ENCODE measurements at regions not wholly inside any gene's neighbourhood (a gene's known extent, or its start where the extent isn't known, plus 50 kb on each side); places are given as distances from the start of the nearest gene placed in this dataset.

GRCh38 chr18:72692086-72692485 is 147.9 kb upstream of the CBLN2 start:
- Mint-ChIP-seq H3K36me3 (no peaks in the 10 kb centered on the region), H3K9me3 (no peaks in the 10 kb centered on the region), H3K27ac (no peak overlapping the region), H3K4me3 (no peak overlapping the region), H3K27me3 (no peaks in the 10 kb centered on the region), H3K4me1 (no peaks in the 10 kb centered on the region)
- no peak for DNase-seq
- POLR2A ChIA-PET: no interaction called here
- ATAC-seq (ENCODE audit: low read depth): no peak

- Mint-ChIP-seq H3K36me3 (no peaks in the 10 kb centered on the region), H3K4me3 (no peak overlapping the region), H3K27ac (no peak overlapping the region), H3K4me1 (no peaks in the 10 kb centered on the region), H3K27me3 (no peaks in the 10 kb centered on the region), H3K9me3 (no peaks in the 10 kb centered on the region)
- DNase-seq: no peak
- ATAC-seq (ENCODE audit: low read depth): no peak
- POLR2A ChIA-PET: no interaction called here
These were observed 143.6 kb upstream of the CBLN2 start for GRCh38 chr18:72687736-72688135.

DNA sequence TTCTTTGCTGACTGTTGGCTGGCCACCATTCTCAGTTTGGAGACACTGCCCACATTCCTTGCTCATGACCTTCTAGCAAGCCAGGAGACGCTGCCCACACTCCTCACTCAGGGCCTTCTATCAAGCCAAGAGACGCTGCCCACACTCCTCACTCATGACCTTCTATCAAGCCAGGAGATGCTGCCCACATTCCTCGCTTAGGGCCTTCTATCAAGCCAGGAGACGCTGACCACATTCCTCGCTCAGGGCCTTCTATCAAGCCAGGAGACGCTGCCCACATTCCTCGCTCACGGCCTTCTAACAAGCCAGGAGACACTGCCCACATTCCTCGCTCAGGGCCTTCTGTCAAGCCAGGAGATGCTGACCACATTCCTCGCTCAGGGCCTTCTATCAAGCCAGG is 131.3 kb upstream of the CBLN2 start:
- no peak overlapping the region for H3K4me3 Mint-ChIP-seq
- H3K27ac Mint-ChIP-seq: no peak overlapping the region
- H3K36me3 Mint-ChIP-seq: no peaks in the 10 kb centered on the region
- peaks cover 2% of the 10 kb centered on the region for H3K27me3 Mint-ChIP-seq
- POLR2A ChIA-PET: no interaction called here
- DNase-seq: no peak
- H3K9me3 Mint-ChIP-seq: no peaks in the 10 kb centered on the region
- no peak for ATAC-seq (ENCODE audit: low read depth)
- H3K4me1 Mint-ChIP-seq: no peaks in the 10 kb centered on the region

DNA sequence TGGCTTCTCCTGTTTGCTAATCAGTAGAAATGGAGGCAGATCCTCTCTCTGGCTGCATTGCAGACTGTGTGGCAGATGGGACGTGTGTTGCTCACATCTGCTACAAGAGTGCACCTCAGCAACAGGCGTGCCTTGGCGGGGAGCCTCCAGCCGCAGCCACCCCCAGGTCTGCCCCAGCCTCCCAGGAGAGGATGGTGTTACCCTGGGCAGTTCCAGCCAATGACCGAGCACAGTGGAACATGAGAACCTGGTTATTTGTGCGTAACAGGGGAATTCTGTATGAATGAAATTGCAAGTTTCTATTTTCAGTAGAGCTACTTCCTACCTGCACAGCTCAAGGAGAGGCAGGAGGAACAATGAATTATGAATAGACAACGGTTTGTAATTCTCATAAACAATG is 130.6 kb upstream of the CBLN2 start:
- Mint-ChIP-seq H3K4me3 (no peak overlapping the region), H3K36me3 (no peaks in the 10 kb centered on the region), H3K27ac (no peak overlapping the region), H3K9me3 (no peaks in the 10 kb centered on the region), H3K4me1 (no peaks in the 10 kb centered on the region), H3K27me3 (peaks cover 2% of the 10 kb centered on the region)
- POLR2A ChIA-PET: no interaction called here
- DNase-seq (no peak), ATAC-seq (ENCODE audit: low read depth) (no peak)

DNA sequence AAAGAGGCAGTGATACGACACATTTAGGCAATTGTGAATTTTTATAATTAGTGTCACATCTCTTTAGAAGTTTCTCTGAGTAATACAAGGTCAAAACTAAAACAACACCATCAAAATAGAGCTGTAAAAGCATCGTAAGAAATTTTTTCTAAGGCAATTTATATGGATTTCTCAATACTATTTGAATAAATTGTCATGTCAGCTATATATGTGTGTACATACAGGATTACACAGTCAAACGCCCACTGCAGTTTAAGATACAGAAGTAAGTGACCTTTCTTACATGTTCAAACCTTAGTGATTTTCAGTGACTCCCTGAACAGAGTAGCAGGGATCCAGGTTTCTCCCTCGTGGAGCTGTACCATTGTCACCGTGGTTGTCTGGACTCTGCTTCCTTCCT is 129.1 kb upstream of the CBLN2 start:
- Mint-ChIP-seq H3K4me3 (no peak overlapping the region), H3K27ac (no peak overlapping the region), H3K4me1 (no peaks in the 10 kb centered on the region), H3K36me3 (no peaks in the 10 kb centered on the region), H3K27me3 (peaks cover 2% of the 10 kb centered on the region), H3K9me3 (no peaks in the 10 kb centered on the region)
- no peak for DNase-seq
- no peak for ATAC-seq (ENCODE audit: low read depth)
- POLR2A ChIA-PET: no interaction called here

GRCh38 chr18:72672364-72673184 is 128.4 kb upstream of the CBLN2 start:
- no peaks in the 10 kb centered on the region for H3K4me1 Mint-ChIP-seq
- no peak overlapping the region for H3K4me3 Mint-ChIP-seq
- H3K27ac Mint-ChIP-seq: no peak overlapping the region
- POLR2A ChIA-PET: no interaction called here
- peaks cover 2% of the 10 kb centered on the region for H3K27me3 Mint-ChIP-seq
- no peaks in the 10 kb centered on the region for H3K9me3 Mint-ChIP-seq
- DNase-seq: no peak
- no peak for ATAC-seq (ENCODE audit: low read depth)
- H3K36me3 Mint-ChIP-seq: no peaks in the 10 kb centered on the region

GRCh38 chr18:72667932-72668331 is 123.8 kb upstream of the CBLN2 start:
- no peaks in the 10 kb centered on the region for H3K4me1 Mint-ChIP-seq
- H3K27ac Mint-ChIP-seq: no peak overlapping the region
- POLR2A ChIA-PET: no interaction called here
- no peaks in the 10 kb centered on the region for H3K9me3 Mint-ChIP-seq
- no peaks in the 10 kb centered on the region for H3K36me3 Mint-ChIP-seq
- DNase-seq (no peak), ATAC-seq (ENCODE audit: low read depth) (no peak)
- H3K27me3 Mint-ChIP-seq: peaks cover 2% of the 10 kb centered on the region
- H3K4me3 Mint-ChIP-seq: no peak overlapping the region

GRCh38 chr18:72652990-72653593 is 109.0 kb upstream of the CBLN2 start:
- DNase-seq: no peak
- Mint-ChIP-seq H3K36me3 (no peaks in the 10 kb centered on the region), H3K9me3 (no peaks in the 10 kb centered on the region), H3K4me1 (no peaks in the 10 kb centered on the region), H3K27me3 (no peaks in the 10 kb centered on the region), H3K4me3 (no peak overlapping the region), H3K27ac (no peak overlapping the region)
- POLR2A ChIA-PET: no interaction called here
- peak; percentile 54 for ATAC-seq (ENCODE audit: low read depth)

DNA sequence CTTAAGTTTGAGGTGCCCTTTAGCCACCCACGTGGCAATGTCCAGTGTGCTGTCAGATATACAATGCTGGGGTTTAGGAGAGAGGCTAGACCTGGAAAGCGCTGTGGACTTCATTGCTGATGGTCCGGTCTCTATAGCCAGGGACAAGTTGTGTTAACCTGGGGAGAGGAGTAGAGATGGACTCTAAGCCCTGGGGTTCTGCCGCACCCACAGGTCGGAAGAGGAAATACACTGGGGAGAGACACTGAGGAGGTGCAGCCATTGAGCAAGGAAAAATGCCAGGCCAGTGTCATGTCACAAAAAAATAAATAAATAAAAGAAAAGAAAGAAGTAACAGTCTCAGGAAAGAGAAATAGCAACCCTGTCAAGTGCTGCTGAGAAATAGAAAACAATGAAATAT is 106.9 kb upstream of the CBLN2 start:
- ATAC-seq (ENCODE audit: low read depth) (no peak), DNase-seq (no peak)
- Mint-ChIP-seq H3K4me1 (no peaks in the 10 kb centered on the region), H3K27me3 (no peaks in the 10 kb centered on the region), H3K4me3 (no peak overlapping the region), H3K27ac (no peak overlapping the region), H3K36me3 (no peaks in the 10 kb centered on the region), H3K9me3 (no peaks in the 10 kb centered on the region)
- POLR2A ChIA-PET: no interaction called here

- DNase-seq (no peak), ATAC-seq (ENCODE audit: low read depth) (no peak)
- H3K9me3 Mint-ChIP-seq: no peaks in the 10 kb centered on the region
- H3K27ac Mint-ChIP-seq: no peak overlapping the region
- POLR2A ChIA-PET: no interaction called here
- H3K27me3 Mint-ChIP-seq: no peaks in the 10 kb centered on the region
- H3K4me1 Mint-ChIP-seq: no peaks in the 10 kb centered on the region
- H3K4me3 Mint-ChIP-seq: no peak overlapping the region
- no peaks in the 10 kb centered on the region for H3K36me3 Mint-ChIP-seq
These were observed 104.4 kb upstream of the CBLN2 start for GRCh38 chr18:72648481-72648960.

DNA sequence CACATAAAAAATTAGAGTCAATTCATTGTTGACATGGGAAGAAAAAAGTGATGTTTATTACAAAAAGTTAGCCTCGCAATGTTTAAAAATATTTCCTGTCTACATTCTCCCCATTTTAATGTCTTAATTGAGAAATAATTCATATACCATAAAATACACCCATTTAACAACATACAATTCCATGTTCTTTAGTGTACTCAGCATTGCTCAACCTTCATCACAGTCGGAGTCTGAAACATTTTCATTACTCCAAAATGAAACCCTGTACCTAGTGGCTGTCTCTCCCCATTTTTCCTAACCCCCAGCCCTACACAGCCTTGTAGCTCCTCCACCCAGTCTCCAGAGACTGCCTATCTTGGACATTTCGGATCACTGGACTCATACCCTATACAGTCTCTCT is 103.9 kb upstream of the CBLN2 start:
- DNase-seq (no peak), ATAC-seq (ENCODE audit: low read depth) (no peak)
- no peak overlapping the region for H3K4me3 Mint-ChIP-seq
- H3K9me3 Mint-ChIP-seq: no peaks in the 10 kb centered on the region
- POLR2A ChIA-PET: no interaction called here
- H3K27me3 Mint-ChIP-seq: no peaks in the 10 kb centered on the region
- no peak overlapping the region for H3K27ac Mint-ChIP-seq
- H3K4me1 Mint-ChIP-seq: no peaks in the 10 kb centered on the region
- no peaks in the 10 kb centered on the region for H3K36me3 Mint-ChIP-seq

- Mint-ChIP-seq H3K27ac (no peak overlapping the region), H3K36me3 (no peaks in the 10 kb centered on the region), H3K4me3 (no peak overlapping the region), H3K9me3 (no peaks in the 10 kb centered on the region), H3K4me1 (no peaks in the 10 kb centered on the region), H3K27me3 (no peaks in the 10 kb centered on the region)
- DNase-seq: no peak
- POLR2A ChIA-PET: no interaction called here
- ATAC-seq (ENCODE audit: low read depth): no peak
These were observed 96.4 kb upstream of the CBLN2 start for GRCh38 chr18:72640557-72640956.

DNA sequence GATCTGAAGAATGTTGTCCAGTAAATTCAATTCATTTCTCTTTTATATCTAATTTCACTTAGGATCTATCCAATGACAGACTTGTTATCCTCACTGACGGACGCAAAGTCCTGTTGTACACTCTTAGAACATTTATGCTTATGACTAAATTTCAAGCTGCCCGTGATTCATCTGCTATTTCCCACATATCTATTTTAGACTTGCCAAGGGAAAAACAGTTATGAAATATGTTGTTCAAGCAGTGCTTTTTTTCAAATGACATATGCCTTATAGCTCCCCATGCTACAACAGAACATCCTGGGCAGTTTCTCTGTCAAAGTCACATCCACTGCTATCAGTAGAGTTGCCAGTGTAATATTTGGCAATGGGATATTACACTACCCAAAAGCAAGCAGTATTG is 94.2 kb upstream of the CBLN2 start:
- H3K27ac Mint-ChIP-seq: no peak overlapping the region
- no peaks in the 10 kb centered on the region for H3K27me3 Mint-ChIP-seq
- H3K36me3 Mint-ChIP-seq: no peaks in the 10 kb centered on the region
- DNase-seq (no peak), ATAC-seq (ENCODE audit: low read depth) (no peak)
- no peaks in the 10 kb centered on the region for H3K4me1 Mint-ChIP-seq
- POLR2A ChIA-PET: no interaction called here
- no peak overlapping the region for H3K4me3 Mint-ChIP-seq
- H3K9me3 Mint-ChIP-seq: no peaks in the 10 kb centered on the region

DNA sequence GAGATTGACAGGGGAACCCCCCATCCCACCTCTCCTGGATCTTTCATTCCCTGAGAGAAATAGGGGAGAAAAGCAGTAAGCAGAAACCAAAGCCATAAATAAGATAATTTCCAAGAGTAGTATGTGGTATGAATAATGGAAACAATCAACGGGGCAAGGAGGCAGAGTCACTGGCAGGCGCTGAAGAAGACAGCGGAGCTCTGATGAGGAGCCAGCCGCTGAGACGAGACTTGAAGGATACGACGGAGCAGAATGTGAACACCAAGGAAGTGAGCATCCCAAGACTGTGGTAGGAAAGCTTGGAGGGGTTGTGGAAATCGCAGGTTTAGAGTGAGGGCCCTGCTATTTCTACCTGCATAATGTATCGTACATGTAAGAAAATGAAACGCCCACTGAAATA is 93.6 kb upstream of the CBLN2 start:
- Mint-ChIP-seq H3K4me3 (no peak overlapping the region), H3K27ac (no peak overlapping the region), H3K36me3 (no peaks in the 10 kb centered on the region), H3K9me3 (no peaks in the 10 kb centered on the region), H3K4me1 (no peaks in the 10 kb centered on the region), H3K27me3 (no peaks in the 10 kb centered on the region)
- DNase-seq (no peak), ATAC-seq (ENCODE audit: low read depth) (no peak)
- POLR2A ChIA-PET: no interaction called here
